HG02885 (cell line): ENCODE measurements at regions not wholly inside any gene's neighbourhood (a gene's known extent, or its start where the extent isn't known, plus 50 kb on each side); places are given as distances from the start of the nearest gene placed in this dataset.

ENCODE experiments used
- ATAC-seq: cut with Tn5 transposase; IDR thresholded peaks from one replicate; pipeline ENCODE4 v1.9.1; 2021; ENCODE audit warnings: mild to moderate bottlenecking; ENCODE audit not compliant: unreplicated experiment, poor library complexity

GRCh38 chr2:15999596-16000469 is 59.5 kb downstream of the MYCN start:
- ATAC-seq, result no peak

GRCh38 chr2:15997728-15998280 is 57.5 kb downstream of the MYCN start:
- ATAC-seq, result no peak

DNA sequence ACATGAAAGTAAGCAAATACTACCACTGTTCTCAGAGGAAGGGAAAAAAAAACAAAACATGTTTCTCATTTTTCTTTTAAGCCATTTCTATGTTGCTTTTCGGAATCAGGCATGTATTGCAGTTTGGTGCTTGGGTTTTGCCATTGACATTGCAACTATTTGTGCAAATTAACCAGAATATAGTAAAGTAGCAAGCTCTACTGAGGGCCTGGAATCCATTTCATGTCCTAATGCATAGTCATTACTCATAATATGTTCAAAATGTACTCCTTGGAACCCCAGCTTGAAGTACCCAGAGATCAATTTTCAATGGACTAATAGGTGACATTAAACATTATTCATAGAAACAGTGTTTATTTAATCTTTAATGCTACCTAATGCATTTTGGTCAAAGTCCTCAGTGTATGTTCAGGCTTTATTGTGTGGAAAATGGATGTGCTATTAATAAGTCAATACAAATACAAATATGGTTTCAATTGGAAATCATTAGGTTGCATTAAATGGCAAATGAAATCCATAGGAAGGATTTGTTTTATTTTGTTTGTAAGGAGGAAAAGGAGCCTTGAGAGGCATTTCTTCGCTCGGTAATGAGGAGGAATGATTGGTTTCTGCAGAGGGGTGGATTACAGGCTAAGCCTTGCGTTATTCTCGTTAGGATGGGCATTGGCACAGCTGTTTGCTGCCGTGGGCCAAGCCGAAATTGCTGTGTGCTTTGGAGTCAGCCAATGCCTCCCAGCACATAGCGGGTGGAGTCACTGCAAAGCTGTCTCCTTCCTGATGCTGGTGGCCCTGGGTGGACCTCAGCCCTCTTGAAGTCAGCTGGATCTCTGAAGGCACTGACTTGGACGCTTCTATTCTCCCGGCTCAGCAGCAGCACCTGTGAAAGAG is 56.4 kb downstream of the MYCN start:
- ATAC-seq, result no peak
